BLaER1 treated with 17β-estradiol and CSF1 and Interleukin-3, amounts not matched to agents 10 nM and 100 nM (cell line): ENCODE measurements at regions not wholly inside any gene's neighbourhood (a gene's known extent, or its start where the extent isn't known, plus 50 kb on each side); places are given as distances from the start of the nearest gene placed in this dataset.
"Not testable (repeated sequence)": the region's sequence is repeated elsewhere in the genome, so short reads cannot be mapped to it uniquely, and the experiment has no call there.

ENCODE experiments used
- H3K27ac ChIP-seq, 11 experiments: shearing (Covaris generic); formaldehyde crosslinking; 2 replicates each; pipeline ENCODE4 v1.8.1; 2022
- H3K27me3 ChIP-seq, 11 experiments: shearing (Covaris generic); formaldehyde crosslinking; 2 replicates each; pipeline ENCODE4 v1.8.1; 2022
- H3K36me3 ChIP-seq, 11 experiments: shearing (Covaris generic); formaldehyde crosslinking; 2 replicates each; pipeline ENCODE4 v1.8.1; 2022
- H3K4me1 ChIP-seq, 10 experiments: shearing (Covaris generic); formaldehyde crosslinking; 2 replicates each; pipeline ENCODE4 v1.8.1; 2022
- H3K4me2 ChIP-seq, 11 experiments: shearing (Covaris generic); formaldehyde crosslinking; 2 replicates each; pipeline ENCODE4 v1.8.1; 2022
- H3K4me3 ChIP-seq, 10 experiments: shearing (Covaris generic); formaldehyde crosslinking; 2 replicates each; pipeline ENCODE4 v1.8.1; 2022
- H3K9ac ChIP-seq, 11 experiments: shearing (Covaris generic); formaldehyde crosslinking; 2 replicates each; pipeline ENCODE4 v1.8.1; 2022
- H3K9me3 ChIP-seq, 11 experiments: shearing (Covaris generic); formaldehyde crosslinking; replicated peaks in 1 of 11; 2 replicates each; pipeline ENCODE4 v1.8.1; 2022
- H4K20me1 ChIP-seq, 11 experiments: shearing (Covaris generic); formaldehyde crosslinking; 2 replicates each; pipeline ENCODE4 v1.8.1; 2022
- Cebpa-rat ChIP-seq, 11 experiments: shearing (Covaris generic); IDR thresholded peaks; 2 replicates each; pipeline ENCODE4 v1.8.1; 2022

- peak in 7 of 11 experiments; percentile 37 to 86 (median 62); a peak in 9 of 22 replicates for TF ChIP-seq Cebpa-rat (IDR thresholded peaks at IDR 0.05)
- no peaks in the 10 kb centered on the region for H3K36me3 ChIP-seq
- no peaks in the 10 kb centered on the region for H4K20me1 ChIP-seq
- H3K27ac ChIP-seq = peak overlapping the region in 9 of 11 experiments; percentile 29 to 83 (median 71); a peak in 16 of 22 replicates
- peaks cover 41 to 53% (median 44%) of the 10 kb centered on the region in 10 experiments for H3K4me1 ChIP-seq
- peak overlapping the region; percentile 29 to 76 (median 67); a peak in 21 of 22 replicates for H3K4me2 ChIP-seq
- H3K4me3 ChIP-seq = peak overlapping the region in 1 of 10 experiments; percentile 24; a peak in 1 of 20 replicates
- H3K27me3 ChIP-seq = no peaks in the 10 kb centered on the region
- H3K9ac ChIP-seq = peak overlapping the region in 4 of 11 experiments; percentile 10 to 32 (median 20); a peak in 3 of 22 replicates
- H3K9me3 ChIP-seq = peaks cover 0 to 10% (median 5%) of the 10 kb centered on the region in 11 experiments; a peak in 9 of 22 replicates
Measured at GRCh38 chr20:52004715-52005114, 186.9 kb downstream of the ZFP64 start.

DNA sequence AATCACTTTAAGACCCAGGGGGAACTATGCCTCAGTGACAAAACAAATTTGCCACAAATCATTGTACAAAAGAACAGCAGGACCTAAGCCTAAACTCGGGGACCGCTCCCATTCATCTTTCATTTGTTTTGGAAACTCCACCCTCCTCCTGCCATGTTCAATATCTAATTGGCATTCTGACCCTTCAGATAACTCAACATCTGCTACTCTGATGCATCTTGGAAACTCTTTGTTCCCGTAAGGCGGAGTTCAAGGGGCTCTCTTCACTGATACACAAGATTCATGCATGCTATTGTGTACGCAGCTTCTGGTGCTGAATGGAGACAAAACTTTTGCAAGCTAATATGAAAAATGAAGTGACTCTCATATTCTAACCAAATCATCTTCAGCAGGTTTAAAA lies 187.6 kb downstream of the ZFP64 start:
- peaks cover 0 to 10% (median 5%) of the 10 kb centered on the region in 11 experiments; a peak in 9 of 22 replicates for H3K9me3 ChIP-seq
- H3K4me1 ChIP-seq = peaks cover 41 to 53% (median 44%) of the 10 kb centered on the region in 10 experiments
- peak overlapping the region in 9 of 11 experiments; percentile 63 to 83 (median 71); a peak in 17 of 22 replicates for H3K27ac ChIP-seq
- no peak for TF ChIP-seq Cebpa-rat (IDR thresholded peaks at IDR 0.05)
- H3K36me3 ChIP-seq = no peaks in the 10 kb centered on the region
- H3K4me3 ChIP-seq = no peak overlapping the region
- H3K9ac ChIP-seq = peak overlapping the region in 6 of 11 experiments; percentile 2 to 48 (median 28); a peak in 7 of 22 replicates
- H4K20me1 ChIP-seq = no peaks in the 10 kb centered on the region
- H3K27me3 ChIP-seq = no peaks in the 10 kb centered on the region
- peak overlapping the region; percentile 27 to 76 (median 73); a peak in 21 of 22 replicates for H3K4me2 ChIP-seq

DNA sequence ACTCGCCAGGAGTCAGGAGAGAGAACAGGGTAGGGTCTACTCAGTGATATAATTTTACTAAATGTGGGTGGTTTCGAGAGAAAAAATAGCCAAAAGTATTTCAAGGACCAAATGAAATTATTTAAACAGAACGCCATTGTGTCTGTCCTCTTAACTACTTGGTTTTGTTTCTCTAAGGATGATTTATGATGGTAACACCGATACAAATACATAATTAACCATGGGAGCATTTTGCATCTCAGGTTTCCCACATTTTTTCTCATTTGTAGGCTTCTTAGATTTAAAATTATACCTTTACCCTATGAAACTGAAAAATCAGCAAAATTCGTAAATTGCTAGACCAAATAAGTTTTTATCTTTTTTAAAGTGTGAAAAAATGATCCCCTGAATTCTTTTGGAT lies 188.2 kb downstream of the ZFP64 start:
- H3K4me2 ChIP-seq = peak overlapping the region; percentile 60 to 76 (median 73); a peak in 21 of 22 replicates

DNA sequence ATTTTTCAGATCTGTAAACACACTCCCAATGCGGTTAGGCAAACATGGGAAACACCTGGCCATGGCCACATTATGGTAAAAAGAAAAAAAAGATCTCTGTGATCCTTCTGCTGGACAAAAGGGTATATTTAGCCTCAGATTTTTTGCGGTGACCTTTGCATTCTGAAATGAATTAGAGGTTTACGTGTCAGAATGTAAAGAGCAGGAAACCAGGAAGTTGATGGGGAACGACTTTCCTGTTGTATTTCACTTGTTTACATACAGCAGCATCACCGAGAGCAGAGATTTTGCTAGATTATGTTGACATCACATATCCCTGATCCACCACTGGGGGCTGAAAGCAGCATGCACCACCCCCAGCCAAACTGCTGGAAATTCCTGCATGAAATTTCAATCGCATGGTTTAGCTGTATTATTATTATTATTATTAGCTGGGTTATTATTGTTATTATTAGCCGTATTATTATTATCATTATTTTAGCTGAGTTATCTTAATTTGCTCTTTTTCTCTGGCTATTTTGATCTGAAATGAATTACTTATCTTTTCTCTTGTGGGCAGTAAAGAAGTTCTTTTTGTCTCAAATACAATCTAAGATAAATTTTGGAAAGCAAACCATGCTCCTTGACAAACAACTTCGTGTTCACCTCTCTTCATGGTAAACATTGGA lies 189.4 kb downstream of the ZFP64 start:
- H4K20me1 ChIP-seq = no peaks in the 10 kb centered on the region
- H3K4me3 ChIP-seq = peak overlapping the region in 1 of 10 experiments; percentile 30; a peak in 3 of 20 replicates
- TF ChIP-seq Cebpa-rat (IDR thresholded peaks at IDR 0.05) = peak in 2 of 11 experiments; percentile 39 to 48; a peak in 1 of 22 replicates
- H3K4me1 ChIP-seq = peaks cover 41 to 62% (median 46%) of the 10 kb centered on the region in 10 experiments
- no peaks in the 10 kb centered on the region for H3K27me3 ChIP-seq
- H3K9ac ChIP-seq = peak overlapping the region in 9 of 11 experiments; percentile 11 to 60 (median 51); a peak in 14 of 22 replicates
- H3K36me3 ChIP-seq = no peaks in the 10 kb centered on the region
- peaks cover 0 to 22% (median 10%) of the 10 kb centered on the region in 11 experiments; a peak in 14 of 22 replicates for H3K9me3 ChIP-seq
- peak overlapping the region in 10 of 11 experiments; percentile 49 to 83 (median 70); a peak in 19 of 22 replicates for H3K27ac ChIP-seq
- H3K4me2 ChIP-seq = peak overlapping the region; percentile 60 to 76 (median 73)

More for the DNA sequence above, 188.2 kb downstream of the ZFP64 start:
- no peaks in the 10 kb centered on the region for H3K36me3 ChIP-seq
- TF ChIP-seq Cebpa-rat (IDR thresholded peaks at IDR 0.05) = no peak
- peaks cover 41 to 53% (median 44%) of the 10 kb centered on the region in 10 experiments for H3K4me1 ChIP-seq
- H3K27me3 ChIP-seq = no peaks in the 10 kb centered on the region
- H3K9ac ChIP-seq = peak overlapping the region in 2 of 11 experiments; percentile 15 to 26; a peak in 1 of 22 replicates
- H3K27ac ChIP-seq = peak overlapping the region in 9 of 11 experiments; percentile 63 to 83 (median 71); a peak in 15 of 22 replicates
- no peaks in the 10 kb centered on the region for H4K20me1 ChIP-seq
- peaks cover 0 to 10% (median 5%) of the 10 kb centered on the region in 11 experiments; a peak in 9 of 22 replicates for H3K9me3 ChIP-seq
- H3K4me3 ChIP-seq = no peak overlapping the region

DNA sequence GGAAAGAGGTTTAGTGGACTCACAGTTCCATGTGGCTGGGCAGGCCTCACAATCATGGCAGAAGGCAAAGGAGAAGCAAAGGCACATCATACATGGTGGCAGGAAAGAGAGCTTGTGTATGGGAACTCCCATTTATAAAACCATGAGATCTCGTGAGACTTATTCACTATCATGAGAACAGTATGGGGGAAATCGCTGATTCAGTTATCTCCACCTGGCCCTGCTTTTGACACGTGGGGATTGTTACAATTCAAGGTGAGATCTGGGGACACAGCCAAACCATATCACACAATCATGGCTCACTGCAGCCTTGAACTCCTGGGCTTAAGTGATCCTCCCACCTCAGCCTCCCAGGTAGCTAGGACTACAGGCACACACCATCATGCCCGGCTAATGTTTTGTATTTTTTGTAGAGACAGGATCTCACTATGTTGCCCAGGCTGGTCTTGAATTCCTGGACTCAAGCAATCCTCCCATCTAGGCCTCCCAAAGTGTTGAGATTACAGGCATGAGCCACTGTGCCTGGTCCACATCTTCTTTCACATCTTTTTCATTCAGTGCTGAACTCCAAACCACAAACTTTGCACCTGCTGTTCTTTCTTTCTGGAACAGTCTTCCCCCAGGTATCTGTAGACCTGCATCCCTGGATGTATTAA lies 194.2 kb downstream of the ZFP64 start:
- not testable (repeated sequence) for H3K27ac ChIP-seq, H3K4me3 ChIP-seq, H3K36me3 ChIP-seq, H3K27me3 ChIP-seq, H3K9ac ChIP-seq, H4K20me1 ChIP-seq
- H3K9me3 ChIP-seq = peaks cover 0 to 15% (median 6%) of the 10 kb centered on the region in 11 experiments; a peak in 8 of 22 replicates
- peaks cover 23 to 38% (median 25%) of the 10 kb centered on the region in 10 experiments for H3K4me1 ChIP-seq
- peak overlapping the region in 3 of 11 experiments; percentile 0 to 20 (median 3); a peak in 5 of 22 replicates for H3K4me2 ChIP-seq

GRCh38 chr20:51995551-51995951 lies 193.2 kb upstream of the SALL4 start:
- Histone ChIP-seq H3K9ac (no peak overlapping the region), H3K4me1 (peaks cover 10 to 26% (median 13%) of the 10 kb centered on the region in 10 experiments), H3K36me3 (no peaks in the 10 kb centered on the region), H3K27ac (peak overlapping the region in 1 of 11 experiments; percentile 33; a peak in 1 of 22 replicates), H3K9me3 (peaks cover 0 to 15% (median 6%) of the 10 kb centered on the region in 11 experiments; a peak in 8 of 22 replicates), H3K27me3 (no peaks in the 10 kb centered on the region), H3K4me2 (peak overlapping the region; percentile 40 to 72 (median 56)), H4K20me1 (no peaks in the 10 kb centered on the region), H3K4me3 (no peak overlapping the region; a peak in 1 of 20 replicates)
- no peak for TF ChIP-seq Cebpa-rat (IDR thresholded peaks at IDR 0.05)

DNA sequence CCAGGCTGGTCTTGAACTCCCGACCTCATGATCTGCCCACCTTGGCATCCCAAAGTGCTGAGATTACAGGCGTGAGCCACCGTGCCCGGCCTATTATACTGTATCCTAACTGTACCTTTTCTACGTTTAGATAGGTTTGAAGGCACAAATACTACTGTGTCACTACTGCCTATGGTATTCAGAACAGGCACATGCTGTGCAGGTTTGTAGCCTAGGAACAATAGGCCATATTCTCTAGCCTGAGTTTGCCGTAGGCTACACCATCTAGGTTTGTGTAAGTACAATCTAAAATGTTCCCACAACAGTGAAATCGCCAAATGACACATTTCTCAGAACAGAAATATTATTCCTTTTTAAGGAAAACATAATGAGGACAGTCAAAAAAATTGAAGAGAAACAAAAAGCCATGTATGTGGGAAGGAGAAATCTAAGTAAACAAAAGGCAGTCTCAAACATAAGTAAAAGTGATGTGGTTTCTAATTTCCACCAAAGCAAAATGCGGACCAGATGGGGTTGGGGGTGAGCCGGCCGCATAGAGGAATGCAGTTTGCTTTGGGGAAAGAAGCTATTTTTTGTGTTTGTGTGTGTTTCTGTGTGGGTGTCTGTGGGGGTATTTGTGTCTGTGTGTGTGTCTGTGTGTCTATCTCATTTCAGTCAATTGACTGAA lies 192.6 kb upstream of the SALL4 start:
- peaks cover 10 to 26% (median 13%) of the 10 kb centered on the region in 10 experiments for H3K4me1 ChIP-seq
- no peak overlapping the region for H3K9ac ChIP-seq
- no peaks in the 10 kb centered on the region for H3K36me3 ChIP-seq
- no peak overlapping the region for H3K4me3 ChIP-seq
- no peaks in the 10 kb centered on the region for H4K20me1 ChIP-seq
- H3K9me3 ChIP-seq = peaks cover 0 to 15% (median 6%) of the 10 kb centered on the region in 11 experiments; a peak in 8 of 22 replicates
- peak overlapping the region in 1 of 11 experiments; percentile 33; a peak in 1 of 22 replicates for H3K27ac ChIP-seq
- no peak for TF ChIP-seq Cebpa-rat (IDR thresholded peaks at IDR 0.05)
- H3K27me3 ChIP-seq = no peaks in the 10 kb centered on the region
- peak overlapping the region; percentile 40 to 72 (median 56); a peak in 17 of 22 replicates for H3K4me2 ChIP-seq

GRCh38 chr20:51987812-51988211 lies 185.5 kb upstream of the SALL4 start:
- peaks cover 0 to 8% (median 0%) of the 10 kb centered on the region in 11 experiments; a peak in 5 of 22 replicates for H3K9me3 ChIP-seq

More at GRCh38 chr20:51987812-51988211, 185.5 kb upstream of the SALL4 start:
- Histone ChIP-seq H3K4me3 (no peak overlapping the region), H3K4me1 (peaks cover 0 to 24% (median 14%) of the 10 kb centered on the region in 10 experiments; a peak in 15 of 20 replicates), H4K20me1 (no peaks in the 10 kb centered on the region), H3K9ac (no peak overlapping the region), H3K4me2 (no peak overlapping the region), H3K27ac (peak overlapping the region in 2 of 11 experiments; percentile 13 to 25; a peak in 4 of 22 replicates), H3K36me3 (no peaks in the 10 kb centered on the region), H3K27me3 (no peaks in the 10 kb centered on the region)
- TF ChIP-seq Cebpa-rat (IDR thresholded peaks at IDR 0.05) = no peak
